HS-5 (cell line): ENCODE measurements at regions not wholly inside any gene's neighbourhood (a gene's known extent, or its start where the extent isn't known, plus 50 kb on each side); places are given as distances from the start of the nearest gene placed in this dataset.
"Not testable (repeated sequence)": the region's sequence is repeated elsewhere in the genome, so short reads cannot be mapped to it uniquely, and the experiment has no call there.

Experiments
- DNase-seq: peaks from one replicate; pipeline ENCODE4 v3.0.0-alpha.2; 2012; ENCODE audit warnings: low read depth

- DNase-seq = no peak
Measured at GRCh38 chr20:57999465-58000111, 228.9 kb downstream of the ANKRD60 start.

GRCh38 chr20:57998981-57999464 is 229.4 kb downstream of the ANKRD60 start:
- DNase-seq = no peak

GRCh38 chr20:57998276-57998675 is 230.2 kb downstream of the ANKRD60 start:
- DNase-seq = no peak

- DNase-seq = peak; percentile 28
Measured at GRCh38 chr20:57996936-57997890, 231.2 kb downstream of the ANKRD60 start.

- no peak for DNase-seq
Measured at GRCh38 chr20:57996465-57996864, 232.0 kb downstream of the ANKRD60 start.

GRCh38 chr20:57995381-57995977 is 233.0 kb downstream of the ANKRD60 start:
- no peak for DNase-seq

- DNase-seq = no peak
Measured at GRCh38 chr20:57993716-57994431, 234.6 kb downstream of the ANKRD60 start.

- DNase-seq = peak; percentile 87
Measured at GRCh38 chr20:57991211-57991881, 237.1 kb downstream of the ANKRD60 start.

- peak; percentile 59 for DNase-seq
Measured at GRCh38 chr20:57990396-57990987, 238.0 kb downstream of the ANKRD60 start.

GRCh38 chr20:57988828-57989227 is 239.6 kb downstream of the ANKRD60 start:
- DNase-seq = no peak

- DNase-seq = no peak
Measured at GRCh38 chr20:57988422-57988821, 240.0 kb downstream of the ANKRD60 start.

GRCh38 chr20:57987659-57988058 is 240.8 kb downstream of the ANKRD60 start:
- DNase-seq = no peak

- DNase-seq = no peak
Measured at GRCh38 chr20:57986666-57987065, 241.8 kb downstream of the ANKRD60 start.

GRCh38 chr20:57985278-57985677 is 243.2 kb downstream of the ANKRD60 start:
- DNase-seq = no peak

GRCh38 chr20:57983082-57983481 is 245.4 kb downstream of the ANKRD60 start:
- no peak for DNase-seq

GRCh38 chr20:57980506-57980905 is 247.9 kb downstream of the ANKRD60 start:
- no peak for DNase-seq

GRCh38 chr20:57977569-57977968 is 250.9 kb downstream of the ANKRD60 start:
- DNase-seq = no peak

- no peak for DNase-seq
Measured at GRCh38 chr20:57977141-57977540, 251.3 kb downstream of the ANKRD60 start.

GRCh38 chr20:57974863-57975262 is 253.6 kb downstream of the ANKRD60 start:
- no peak for DNase-seq

GRCh38 chr20:57973886-57974285 is 254.6 kb downstream of the ANKRD60 start:
- no peak for DNase-seq

- DNase-seq = not testable (repeated sequence)
Measured at GRCh38 chr20:57971583-57971982, 256.9 kb downstream of the ANKRD60 start.
